ENCODE measurements at regions not wholly inside any gene's neighbourhood (a gene's known extent, or its start where the extent isn't known, plus 50 kb on each side); places are given as distances from the start of the nearest gene placed in this dataset.
"Not testable (repeated sequence)": the region's sequence is repeated elsewhere in the genome, so short reads cannot be mapped to it uniquely, and the experiment has no call there.

DNA sequence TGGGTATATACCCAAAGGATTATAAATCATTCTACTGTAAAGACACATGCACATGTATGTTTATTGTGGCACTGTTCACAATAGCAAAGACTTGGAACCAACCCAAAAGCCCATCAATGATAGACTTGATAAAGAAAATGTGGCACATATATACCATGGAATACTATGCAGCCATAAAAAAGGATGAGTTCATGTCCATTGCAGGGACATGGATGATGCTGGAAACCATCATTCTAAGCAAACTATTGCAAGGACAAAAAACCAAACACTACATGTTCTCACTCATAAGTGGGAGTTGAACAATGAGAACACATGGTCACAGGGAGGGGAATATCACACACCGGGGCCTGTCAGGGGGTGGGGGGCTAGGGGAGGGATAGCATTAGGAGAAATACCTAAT, 161.7 kb downstream of the KCNJ2 start:
- TF ChIP-seq, protein P1, sequence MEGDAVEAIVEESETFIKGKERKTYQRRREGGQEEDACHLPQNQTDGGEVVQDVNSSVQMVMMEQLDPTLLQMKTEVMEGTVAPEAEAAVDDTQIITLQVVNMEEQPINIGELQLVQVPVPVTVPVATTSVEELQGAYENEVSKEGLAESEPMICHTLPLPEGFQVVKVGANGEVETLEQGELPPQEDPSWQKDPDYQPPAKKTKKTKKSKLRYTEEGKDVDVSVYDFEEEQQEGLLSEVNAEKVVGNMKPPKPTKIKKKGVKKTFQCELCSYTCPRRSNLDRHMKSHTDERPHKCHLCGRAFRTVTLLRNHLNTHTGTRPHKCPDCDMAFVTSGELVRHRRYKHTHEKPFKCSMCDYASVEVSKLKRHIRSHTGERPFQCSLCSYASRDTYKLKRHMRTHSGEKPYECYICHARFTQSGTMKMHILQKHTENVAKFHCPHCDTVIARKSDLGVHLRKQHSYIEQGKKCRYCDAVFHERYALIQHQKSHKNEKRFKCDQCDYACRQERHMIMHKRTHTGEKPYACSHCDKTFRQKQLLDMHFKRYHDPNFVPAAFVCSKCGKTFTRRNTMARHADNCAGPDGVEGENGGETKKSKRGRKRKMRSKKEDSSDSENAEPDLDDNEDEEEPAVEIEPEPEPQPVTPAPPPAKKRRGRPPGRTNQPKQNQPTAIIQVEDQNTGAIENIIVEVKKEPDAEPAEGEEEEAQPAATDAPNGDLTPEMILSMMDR (IDR thresholded peaks at IDR 0.05) = not testable (repeated sequence)
- not testable (repeated sequence) for TF ChIP-seq POLR2A (IDR thresholded peaks at IDR 0.05)
